HepG2 (cell line): ENCODE measurements at regions not wholly inside any gene's neighbourhood (a gene's known extent, or its start where the extent isn't known, plus 50 kb on each side); places are given as distances from the start of the nearest gene placed in this dataset.

Experiments
- ATM ChIP-seq: fragments of 450-650 bp; IDR thresholded peaks from 2 replicates; pipeline ENCODE4 v1.7.1; 2017; ENCODE audit warnings: mild to moderate bottlenecking, borderline replicate concordance
- CCAR2 ChIP-seq: fragments of 200-400 bp; formaldehyde crosslinking; optimal IDR thresholded peaks from 2 replicates; pipeline ENCODE3; 2018; ENCODE audit warnings: low read depth, mild to moderate bottlenecking, low read length, moderate library complexity
- CHD4 ChIP-seq: fragments of 200-600 bp; sonication (generic); IDR thresholded peaks from 2 replicates; pipeline ENCODE4 v1.7.0; 2017; ENCODE audit warnings: mild to moderate bottlenecking, low read length, borderline replicate concordance
- CREBL2 ChIP-seq: sonication (generic); formaldehyde crosslinking; IDR thresholded peaks from 2 replicates; pipeline ENCODE4 v1.8.1; 2023; ENCODE audit warnings: missing genetic modification reagents, mild to moderate bottlenecking, borderline replicate concordance
- FOXP1 ChIP-seq, 2 experiments: fragments of 450-650 bp in 1 of 2; IDR thresholded peaks; 2 replicates each; pipeline ENCODE4 v1.6.1; 2017 to 2018; ENCODE audit warnings: antibody characterized with exemption in 1 of 2
- HES4 ChIP-seq: sonication (generic); formaldehyde crosslinking; IDR thresholded peaks from 2 replicates; pipeline ENCODE4 v1.9.0; 2021; ENCODE audit warnings: mild to moderate bottlenecking, missing genetic modification reagents, borderline replicate concordance
- HMG20B ChIP-seq: conservative IDR thresholded peaks from 2 replicates; pipeline ENCODE4 v1.6.1; 2016; ENCODE audit warnings: missing genetic modification reagents, missing compliant biosample characterization
- PHF5A ChIP-seq: IDR thresholded peaks from one replicate; pipeline ENCODE4 v1.6.1; 2018; ENCODE audit warnings: low read depth, missing genetic modification reagents; ENCODE audit not compliant: unreplicated experiment
- PLRG1 ChIP-seq: fragments of 450-650 bp; conservative IDR thresholded peaks from 2 replicates; pipeline ENCODE4 v1.6.1; 2016
- PRPF4 ChIP-seq: fragments of 200-400 bp; formaldehyde crosslinking; IDR thresholded peaks from 2 replicates; pipeline ENCODE4 v1.6.1; 2016; ENCODE audit warnings: low read length, low read depth; ENCODE audit not compliant: poor library complexity, severe bottlenecking
- RELA ChIP-seq: sonication (generic); formaldehyde crosslinking; IDR thresholded peaks from 2 replicates; pipeline ENCODE4 v1.4.0; 2020; ENCODE audit warnings: missing genetic modification reagents
- REXO4 ChIP-seq: sonication (generic); formaldehyde crosslinking; IDR thresholded peaks from 2 replicates; pipeline ENCODE4 v1.8.0; 2022; ENCODE audit warnings: missing genetic modification reagents, mild to moderate bottlenecking, borderline replicate concordance
- RORA ChIP-seq: sonication (generic); formaldehyde crosslinking; IDR thresholded peaks from 2 replicates; pipeline ENCODE4 v1.5.0; 2020; ENCODE audit warnings: mild to moderate bottlenecking, missing genetic modification reagents, moderate library complexity
- RXRB ChIP-seq: IDR thresholded peaks from 2 replicates; pipeline ENCODE4 v1.6.1; 2016; ENCODE audit warnings: borderline replicate concordance, missing genetic modification reagents, missing compliant biosample characterization
- SIX4 ChIP-seq: sonication (generic); formaldehyde crosslinking; IDR thresholded peaks from 2 replicates; pipeline ENCODE4 v1.4.0; 2020; ENCODE audit warnings: missing genetic modification reagents
- SYNCRIP ChIP-seq: fragments of 200-400 bp; formaldehyde crosslinking; IDR thresholded peaks from 2 replicates; pipeline ENCODE4 v1.6.1; 2018; ENCODE audit warnings: mild to moderate bottlenecking, low read depth, low read length; ENCODE audit not compliant: insufficient read depth
- TRIM22 ChIP-seq: fragments of 450-650 bp; IDR thresholded peaks from 2 replicates; pipeline ENCODE4 v1.6.1; 2017
- ZKSCAN5 ChIP-seq: sonication (generic); formaldehyde crosslinking; IDR thresholded peaks from 2 replicates; pipeline ENCODE4 v1.5.1; 2020; ENCODE audit warnings: mild to moderate bottlenecking, missing genetic modification reagents
- ZNF224 ChIP-seq: sonication (generic); formaldehyde crosslinking; IDR thresholded peaks from 2 replicates; pipeline ENCODE4 v1.5.0; 2020; ENCODE audit warnings: mild to moderate bottlenecking, missing genetic modification reagents
- ZNF543 ChIP-seq: sonication (generic); formaldehyde crosslinking; IDR thresholded peaks from 2 replicates; pipeline ENCODE4 v1.4.0; 2020; ENCODE audit warnings: mild to moderate bottlenecking, missing genetic modification reagents
- ZNF572 ChIP-seq: sonication (generic); formaldehyde crosslinking; IDR thresholded peaks from 2 replicates; pipeline ENCODE4 v1.5.1; 2020; ENCODE audit warnings: mild to moderate bottlenecking, missing genetic modification reagents
- ZNF768 ChIP-seq: sonication (generic); formaldehyde crosslinking; IDR thresholded peaks from 2 replicates; pipeline ENCODE4 v1.4.0; 2020; ENCODE audit warnings: missing genetic modification reagents
- ZNF790 ChIP-seq: sonication (generic); formaldehyde crosslinking; IDR thresholded peaks from 2 replicates; pipeline ENCODE4 v1.8.0; 2022; ENCODE audit warnings: missing genetic modification reagents, mild to moderate bottlenecking, borderline replicate concordance
- TF ChIP-seq, protein P1 (sequence below): sonication (generic); formaldehyde crosslinking; IDR thresholded peaks from 2 replicates; pipeline ENCODE4 v1.5.0; 2020; ENCODE audit warnings: mild to moderate bottlenecking, missing genetic modification reagents
- TF ChIP-seq, protein P2 (sequence below), 2 experiments: fragments of 450-650 bp in 1 of 2; sonication (generic) in 1 of 2; formaldehyde crosslinking; IDR thresholded peaks; 2 replicates each; pipeline versions ENCODE4 v1.5.0 to v1.8.0; 2020 to 2022; ENCODE audit warnings: mild to moderate bottlenecking in 1 of 2, missing genetic modification reagents in 1 of 2
- TF ChIP-seq, protein P3 (sequence below): sonication (generic); formaldehyde crosslinking; IDR thresholded peaks from 2 replicates; pipeline ENCODE4 v1.5.0; 2020; ENCODE audit warnings: mild to moderate bottlenecking, missing genetic modification reagents, borderline replicate concordance

DNA sequence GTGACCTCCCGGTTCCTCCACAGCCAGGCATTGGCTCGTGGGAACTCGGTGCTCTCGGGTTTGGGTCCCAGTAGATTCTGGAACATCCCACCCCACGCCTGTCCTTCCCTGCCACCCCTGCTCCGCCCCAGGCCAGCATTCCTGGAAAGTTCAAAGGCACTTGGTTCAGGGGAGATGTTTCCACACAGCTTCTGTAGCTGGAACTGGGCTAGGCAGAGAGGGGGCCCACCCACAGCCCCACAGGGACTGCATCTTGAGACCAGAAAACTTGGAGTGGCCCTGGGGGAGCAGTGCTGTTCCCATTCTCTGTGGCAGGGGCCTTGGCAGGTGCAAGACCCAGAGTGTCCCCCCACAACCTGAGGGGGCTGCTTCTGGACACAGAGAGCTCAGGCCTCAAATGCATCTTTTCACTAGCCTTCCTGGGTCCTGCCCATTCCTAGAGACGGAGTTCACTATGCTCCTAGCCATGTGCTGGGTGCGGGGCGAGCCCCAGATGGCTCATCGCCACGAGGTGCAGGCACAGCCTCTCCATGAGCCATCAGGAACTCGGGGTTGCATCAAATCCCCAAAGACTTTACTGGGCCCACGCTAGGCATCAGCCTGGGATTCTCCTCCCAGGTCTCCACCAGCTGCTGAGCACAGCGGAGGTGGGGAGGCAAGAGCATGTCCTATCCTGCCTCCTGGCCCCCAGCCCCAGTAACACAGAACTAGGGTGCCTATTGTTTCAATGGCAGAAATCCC, 68.7 kb downstream of the ZFP36L2 start (continued):
- TF ChIP-seq ZNF543 (CRISPR knock-in tag) (no peak; the same call in 1 of the 2 replicates), FOXP1 (IDR thresholded peaks at IDR 0.05) (no peak), FOXP1 (CRISPR knock-in tag; IDR thresholded peaks at IDR 0.05) (no peak), HMG20B (CRISPR knock-in tag) (no peak), ZNF768 (no peak), ZNF224 (no peak), ATM (no peak), REXO4 (CRISPR knock-in tag) (no peak), SYNCRIP (no peak), CCAR2 (no peak), PLRG1 (no peak), CREBL2 (CRISPR knock-in tag) (no peak), RORA (CRISPR knock-in tag) (no peak), RELA (CRISPR knock-in tag) (no peak; the same call in 1 of the 2 replicates), ZNF790 (CRISPR knock-in tag) (no peak), HES4 (peak; percentile 53; the same call in 1 of the 2 replicates), ZKSCAN5 (no peak), SIX4 (CRISPR knock-in tag) (no peak), CHD4 (no peak), RXRB (CRISPR knock-in tag) (no peak), TRIM22 (no peak), PHF5A (CRISPR knock-in tag) (no peak), ZNF572 (CRISPR knock-in tag) (peak; percentile 95), PRPF4 (no peak)
- TF ChIP-seq, protein P1, sequence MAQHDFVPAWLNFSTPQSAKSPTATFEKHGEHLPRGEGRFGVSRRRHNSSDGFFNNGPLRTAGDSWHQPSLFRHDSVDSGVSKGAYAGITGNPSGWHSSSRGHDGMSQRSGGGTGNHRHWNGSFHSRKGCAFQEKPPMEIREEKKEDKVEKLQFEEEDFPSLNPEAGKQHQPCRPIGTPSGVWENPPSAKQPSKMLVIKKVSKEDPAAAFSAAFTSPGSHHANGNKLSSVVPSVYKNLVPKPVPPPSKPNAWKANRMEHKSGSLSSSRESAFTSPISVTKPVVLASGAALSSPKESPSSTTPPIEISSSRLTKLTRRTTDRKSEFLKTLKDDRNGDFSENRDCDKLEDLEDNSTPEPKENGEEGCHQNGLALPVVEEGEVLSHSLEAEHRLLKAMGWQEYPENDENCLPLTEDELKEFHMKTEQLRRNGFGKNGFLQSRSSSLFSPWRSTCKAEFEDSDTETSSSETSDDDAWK (CRISPR knock-in tag) = no peak
- TF ChIP-seq, protein P2, sequence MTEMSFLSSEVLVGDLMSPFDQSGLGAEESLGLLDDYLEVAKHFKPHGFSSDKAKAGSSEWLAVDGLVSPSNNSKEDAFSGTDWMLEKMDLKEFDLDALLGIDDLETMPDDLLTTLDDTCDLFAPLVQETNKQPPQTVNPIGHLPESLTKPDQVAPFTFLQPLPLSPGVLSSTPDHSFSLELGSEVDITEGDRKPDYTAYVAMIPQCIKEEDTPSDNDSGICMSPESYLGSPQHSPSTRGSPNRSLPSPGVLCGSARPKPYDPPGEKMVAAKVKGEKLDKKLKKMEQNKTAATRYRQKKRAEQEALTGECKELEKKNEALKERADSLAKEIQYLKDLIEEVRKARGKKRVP (CRISPR knock-in tag; IDR thresholded peaks at IDR 0.05) = no peak
- TF ChIP-seq, protein P3, sequence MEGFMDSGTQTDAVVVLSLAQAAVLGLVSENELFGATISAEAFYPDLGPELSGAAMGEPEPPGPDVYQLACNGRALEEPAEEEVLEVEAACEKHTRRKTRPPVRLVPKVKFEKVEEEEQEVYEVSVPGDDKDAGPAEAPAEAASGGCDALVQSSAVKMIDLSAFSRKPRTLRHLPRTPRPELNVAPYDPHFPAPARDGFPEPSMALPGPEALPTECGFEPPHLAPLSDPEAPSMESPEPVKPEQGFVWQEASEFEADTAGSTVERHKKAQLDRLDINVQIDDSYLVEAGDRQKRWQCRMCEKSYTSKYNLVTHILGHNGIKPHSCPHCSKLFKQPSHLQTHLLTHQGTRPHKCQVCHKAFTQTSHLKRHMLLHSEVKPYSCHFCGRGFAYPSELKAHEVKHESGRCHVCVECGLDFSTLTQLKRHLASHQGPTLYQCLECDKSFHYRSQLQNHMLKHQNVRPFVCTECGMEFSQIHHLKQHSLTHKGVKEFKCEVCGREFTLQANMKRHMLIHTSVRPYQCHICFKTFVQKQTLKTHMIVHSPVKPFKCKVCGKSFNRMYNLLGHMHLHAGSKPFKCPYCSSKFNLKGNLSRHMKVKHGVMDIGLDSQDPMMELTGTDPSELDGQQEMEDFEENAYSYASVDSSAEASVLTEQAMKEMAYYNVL (CRISPR knock-in tag) = no peak
